SU-DHL-6 (cell line): ENCODE measurements at regions not wholly inside any gene's neighbourhood (a gene's known extent, or its start where the extent isn't known, plus 50 kb on each side); places are given as distances from the start of the nearest gene placed in this dataset.

Experiments
- EZH2phosphoT487 ChIP-seq: fragments of 200-600 bp; sonication (generic), shearing (Covaris generic); conservative IDR thresholded peaks from 2 replicates; pipeline ENCODE4 v1.6.1; 2018; ENCODE audit warnings: mild to moderate bottlenecking, antibody characterized with exemption, low read length, moderate library complexity, mixed read lengths
- TF ChIP-seq, protein P1 (sequence below): fragments of 200-600 bp; sonication (generic); IDR thresholded peaks from one replicate; pipeline ENCODE4 v1.5.1; 2017; ENCODE audit warnings: antibody characterized with exemption, mild to moderate bottlenecking, low read length, moderate library complexity; ENCODE audit not compliant: insufficient read depth, poor library complexity, severe bottlenecking

DNA sequence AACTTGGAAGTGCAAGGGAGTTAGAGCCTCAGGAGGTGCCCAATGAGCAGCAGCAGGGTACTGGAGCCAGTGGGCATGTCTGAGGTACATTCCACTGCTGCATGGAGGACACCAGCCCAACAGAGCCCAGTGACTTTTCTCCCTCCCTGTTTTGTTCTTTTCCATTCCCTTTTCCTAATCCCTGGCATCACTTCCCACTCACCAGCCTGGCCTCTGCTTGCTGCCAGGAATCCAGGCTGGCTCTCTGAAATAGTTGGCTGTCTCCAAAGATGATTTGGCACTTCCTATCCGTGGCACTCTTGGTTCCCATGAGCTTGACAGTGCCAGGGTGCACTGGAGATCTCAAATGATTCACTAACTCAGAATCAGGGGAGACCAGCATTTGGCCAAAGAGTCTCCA is 97.7 kb upstream of the ZPBP start:
- TF ChIP-seq, protein P1, sequence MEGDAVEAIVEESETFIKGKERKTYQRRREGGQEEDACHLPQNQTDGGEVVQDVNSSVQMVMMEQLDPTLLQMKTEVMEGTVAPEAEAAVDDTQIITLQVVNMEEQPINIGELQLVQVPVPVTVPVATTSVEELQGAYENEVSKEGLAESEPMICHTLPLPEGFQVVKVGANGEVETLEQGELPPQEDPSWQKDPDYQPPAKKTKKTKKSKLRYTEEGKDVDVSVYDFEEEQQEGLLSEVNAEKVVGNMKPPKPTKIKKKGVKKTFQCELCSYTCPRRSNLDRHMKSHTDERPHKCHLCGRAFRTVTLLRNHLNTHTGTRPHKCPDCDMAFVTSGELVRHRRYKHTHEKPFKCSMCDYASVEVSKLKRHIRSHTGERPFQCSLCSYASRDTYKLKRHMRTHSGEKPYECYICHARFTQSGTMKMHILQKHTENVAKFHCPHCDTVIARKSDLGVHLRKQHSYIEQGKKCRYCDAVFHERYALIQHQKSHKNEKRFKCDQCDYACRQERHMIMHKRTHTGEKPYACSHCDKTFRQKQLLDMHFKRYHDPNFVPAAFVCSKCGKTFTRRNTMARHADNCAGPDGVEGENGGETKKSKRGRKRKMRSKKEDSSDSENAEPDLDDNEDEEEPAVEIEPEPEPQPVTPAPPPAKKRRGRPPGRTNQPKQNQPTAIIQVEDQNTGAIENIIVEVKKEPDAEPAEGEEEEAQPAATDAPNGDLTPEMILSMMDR: no peak
- TF ChIP-seq EZH2phosphoT487: no peak
